ENCODE measurements at regions not wholly inside any gene's neighbourhood (a gene's known extent, or its start where the extent isn't known, plus 50 kb on each side); places are given as distances from the start of the nearest gene placed in this dataset.
"Not testable (repeated sequence)": the region's sequence is repeated elsewhere in the genome, so short reads cannot be mapped to it uniquely, and the experiment has no call there.

- Histone ChIP-seq H3K27ac (ENCODE audit: low read depth in 2 of 2, low read length in 1 of 2) (no peak overlapping the region), H3K4me1 (ENCODE audit: control insufficient read depth in 2 of 2, insufficient read depth in 2 of 2, low read length in 1 of 2) (no peaks in the 10 kb centered on the region), H3K9me3 (ENCODE audit: control insufficient read depth in 2 of 2, insufficient read depth in 1 of 2, low read depth in 1 of 2, low read length in 1 of 2) (peaks cover 12 to 17% of the 10 kb centered on the region in 2 donors), H3K27me3 (ENCODE audit: control insufficient read depth in 1 of 2, insufficient read depth in 2 of 2, low read length in 2 of 2) (no peaks in the 10 kb centered on the region), H3K4me3 (ENCODE audit: low read depth in 1 of 2, low read length in 2 of 2) (no peak overlapping the region), H3K36me3 (ENCODE audit: control insufficient read depth in 2 of 2, insufficient read depth in 2 of 2, low read length in 1 of 2) (no peaks in the 10 kb centered on the region)
- 86% methylated on average over 9 of the region's 9 CpGs for WGBS, 2 donors
Measured at GRCh38 chrX:1045680-1046314, 166.7 kb downstream of the CRLF2 start.

DNA sequence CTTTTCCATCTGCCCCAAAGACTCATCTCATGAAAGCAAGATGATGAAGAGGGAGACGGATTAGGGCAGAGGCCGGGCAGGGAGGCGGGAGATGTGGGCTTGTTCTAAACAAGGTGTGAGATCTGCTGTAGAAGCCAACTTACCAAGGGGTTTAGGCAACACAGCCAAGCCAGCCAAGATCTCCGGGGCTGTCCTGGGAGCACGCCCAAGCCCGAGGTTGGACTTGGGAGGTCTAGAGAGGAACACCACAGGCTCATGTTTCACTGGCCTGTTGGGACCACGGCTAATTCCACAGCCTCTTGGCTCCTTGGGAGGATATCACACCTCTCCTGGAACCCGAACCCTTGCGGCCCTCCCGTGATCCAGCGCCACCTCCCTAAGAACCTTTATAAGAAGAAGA lies 171.4 kb downstream of the CRLF2 start:
- no peaks in the 10 kb centered on the region for H3K27me3 ChIP-seq (ENCODE audit: control insufficient read depth in 1 of 2, insufficient read depth in 2 of 2, low read length in 2 of 2)
- H3K4me1 ChIP-seq (ENCODE audit: control insufficient read depth in 2 of 2, insufficient read depth in 2 of 2, low read length in 1 of 2), result no peaks in the 10 kb centered on the region
- 79 to 86% methylated on average over 11 of the region's 11 CpGs for WGBS, 2 donors
- H3K9me3 ChIP-seq (ENCODE audit: control insufficient read depth in 2 of 2, insufficient read depth in 1 of 2, low read depth in 1 of 2, low read length in 1 of 2), result peaks cover 9 to 17% of the 10 kb centered on the region in 2 donors
- H3K27ac ChIP-seq (ENCODE audit: low read depth in 2 of 2, low read length in 1 of 2), result no peak overlapping the region
- no peak overlapping the region for H3K4me3 ChIP-seq (ENCODE audit: low read depth in 1 of 2, low read length in 2 of 2)
- no peaks in the 10 kb centered on the region for H3K36me3 ChIP-seq (ENCODE audit: control insufficient read depth in 2 of 2, insufficient read depth in 2 of 2, low read length in 1 of 2)

- not testable (repeated sequence) for H3K36me3 ChIP-seq (ENCODE audit: control insufficient read depth in 2 of 2, insufficient read depth in 2 of 2, low read length in 1 of 2); H3K4me3 ChIP-seq (ENCODE audit: low read depth in 1 of 2, low read length in 2 of 2); H3K27ac ChIP-seq (ENCODE audit: low read depth in 2 of 2, low read length in 1 of 2); H3K4me1 ChIP-seq (ENCODE audit: control insufficient read depth in 2 of 2, insufficient read depth in 2 of 2, low read length in 1 of 2); H3K27me3 ChIP-seq (ENCODE audit: control insufficient read depth in 1 of 2, insufficient read depth in 2 of 2, low read length in 2 of 2)
- peaks cover 2 to 20% of the 10 kb centered on the region in 2 donors for H3K9me3 ChIP-seq (ENCODE audit: control insufficient read depth in 2 of 2, insufficient read depth in 1 of 2, low read depth in 1 of 2, low read length in 1 of 2)
- WGBS, 2 donors, result 89 to 90% methylated on average over 14 of the region's 14 CpGs
Measured at GRCh38 chrX:1035931-1036330, 176.5 kb downstream of the CRLF2 start.

DNA sequence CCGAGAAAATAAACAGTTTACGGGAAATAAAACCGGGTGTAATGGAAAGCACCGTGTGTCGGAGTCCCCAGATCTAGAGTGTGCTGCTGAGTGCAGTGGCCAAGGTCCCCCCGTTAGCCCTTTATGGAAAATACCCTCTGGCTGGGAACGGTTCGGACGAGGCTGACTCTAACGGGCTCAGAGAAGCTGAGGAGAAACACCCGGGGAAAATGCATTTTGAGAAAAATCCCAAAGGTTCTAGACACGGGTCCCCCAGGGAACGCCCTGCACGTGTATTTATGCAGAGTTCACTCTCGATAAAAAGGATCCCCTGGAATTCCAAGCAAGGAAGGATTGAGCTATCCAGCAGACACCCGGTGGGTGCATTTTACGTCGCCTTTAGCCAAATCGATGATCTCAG lies 177.2 kb downstream of the CRLF2 start:
- Histone ChIP-seq H3K9me3 (ENCODE audit: control insufficient read depth in 2 of 2, insufficient read depth in 1 of 2, low read depth in 1 of 2, low read length in 1 of 2) (peaks cover 2 to 20% of the 10 kb centered on the region in 2 donors), H3K36me3 (ENCODE audit: control insufficient read depth in 2 of 2, insufficient read depth in 2 of 2, low read length in 1 of 2) (no peaks in the 10 kb centered on the region)
- WGBS, 2 donors, result 67 to 73% methylated on average over 19 of the region's 19 CpGs

GRCh38 chrX:1034717-1035116 lies 177.7 kb downstream of the CRLF2 start:
- Histone ChIP-seq H3K27me3 (ENCODE audit: control insufficient read depth in 1 of 2, insufficient read depth in 2 of 2, low read length in 2 of 2) (no peaks in the 10 kb centered on the region), H3K27ac (ENCODE audit: low read depth in 2 of 2, low read length in 1 of 2) (no peak overlapping the region), H3K4me3 (ENCODE audit: low read depth in 1 of 2, low read length in 2 of 2) (no peak overlapping the region), H3K4me1 (ENCODE audit: control insufficient read depth in 2 of 2, insufficient read depth in 2 of 2, low read length in 1 of 2) (no peaks in the 10 kb centered on the region), H3K36me3 (ENCODE audit: control insufficient read depth in 2 of 2, insufficient read depth in 2 of 2, low read length in 1 of 2) (no peaks in the 10 kb centered on the region), H3K9me3 (ENCODE audit: control insufficient read depth in 2 of 2, insufficient read depth in 1 of 2, low read depth in 1 of 2, low read length in 1 of 2) (peaks cover 2 to 17% of the 10 kb centered on the region in 2 donors)
- 80 to 87% methylated on average over 17 of the region's 17 CpGs for WGBS, 2 donors

More for the DNA sequence above, 177.2 kb downstream of the CRLF2 start:
- H3K4me1 ChIP-seq (ENCODE audit: control insufficient read depth in 2 of 2, insufficient read depth in 2 of 2, low read length in 1 of 2), result no peaks in the 10 kb centered on the region
- H3K27me3 ChIP-seq (ENCODE audit: control insufficient read depth in 1 of 2, insufficient read depth in 2 of 2, low read length in 2 of 2), result no peaks in the 10 kb centered on the region
- no peak overlapping the region for H3K4me3 ChIP-seq (ENCODE audit: low read depth in 1 of 2, low read length in 2 of 2)
- H3K27ac ChIP-seq (ENCODE audit: low read depth in 2 of 2, low read length in 1 of 2), result no peak overlapping the region

GRCh38 chrX:1031521-1032430 lies 180.7 kb downstream of the CRLF2 start:
- Histone ChIP-seq H3K4me3 (ENCODE audit: low read depth in 1 of 2, low read length in 2 of 2) (no peak overlapping the region), H3K36me3 (ENCODE audit: control insufficient read depth in 2 of 2, insufficient read depth in 2 of 2, low read length in 1 of 2) (no peaks in the 10 kb centered on the region), H3K9me3 (ENCODE audit: control insufficient read depth in 2 of 2, insufficient read depth in 1 of 2, low read depth in 1 of 2, low read length in 1 of 2) (peaks cover 2 to 18% of the 10 kb centered on the region in 2 donors), H3K27me3 (ENCODE audit: control insufficient read depth in 1 of 2, insufficient read depth in 2 of 2, low read length in 2 of 2) (no peaks in the 10 kb centered on the region), H3K4me1 (ENCODE audit: control insufficient read depth in 2 of 2, insufficient read depth in 2 of 2, low read length in 1 of 2) (no peaks in the 10 kb centered on the region), H3K27ac (ENCODE audit: low read depth in 2 of 2, low read length in 1 of 2) (no peak overlapping the region)
- WGBS, 2 donors, result 85 to 86% methylated on average over 38 of the region's 38 CpGs

DNA sequence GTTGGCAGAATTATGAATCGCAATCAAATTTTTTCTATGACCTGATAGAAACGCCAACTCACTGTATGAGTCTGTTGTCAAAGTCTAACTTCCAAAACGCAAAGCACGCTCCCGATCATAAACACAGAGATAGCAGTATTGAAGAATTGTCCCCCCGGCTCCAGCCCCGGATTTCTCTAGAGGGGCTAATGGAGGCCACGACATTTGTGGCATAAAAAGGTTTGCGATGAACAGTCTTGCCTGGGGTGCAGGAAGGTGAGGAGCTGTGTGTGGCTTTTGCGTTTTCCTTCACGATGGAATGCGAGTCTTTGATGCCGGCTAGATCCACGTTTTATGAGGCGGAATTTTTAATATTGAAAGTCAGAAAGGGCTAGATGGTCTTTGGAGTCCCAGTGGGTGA lies 183.0 kb downstream of the CRLF2 start:
- Histone ChIP-seq H3K36me3 (ENCODE audit: control insufficient read depth in 2 of 2, insufficient read depth in 2 of 2, low read length in 1 of 2) (no peaks in the 10 kb centered on the region), H3K4me3 (ENCODE audit: low read depth in 1 of 2, low read length in 2 of 2) (no peak overlapping the region), H3K27me3 (ENCODE audit: control insufficient read depth in 1 of 2, insufficient read depth in 2 of 2, low read length in 2 of 2) (no peaks in the 10 kb centered on the region), H3K27ac (ENCODE audit: low read depth in 2 of 2, low read length in 1 of 2) (no peak overlapping the region), H3K9me3 (ENCODE audit: control insufficient read depth in 2 of 2, insufficient read depth in 1 of 2, low read depth in 1 of 2, low read length in 1 of 2) (peaks cover 0 to 18% of the 10 kb centered on the region in 2 donors), H3K4me1 (ENCODE audit: control insufficient read depth in 2 of 2, insufficient read depth in 2 of 2, low read length in 1 of 2) (no peaks in the 10 kb centered on the region)
- WGBS, 2 donors, result 87 to 89% methylated on average over 15 of the region's 15 CpGs

DNA sequence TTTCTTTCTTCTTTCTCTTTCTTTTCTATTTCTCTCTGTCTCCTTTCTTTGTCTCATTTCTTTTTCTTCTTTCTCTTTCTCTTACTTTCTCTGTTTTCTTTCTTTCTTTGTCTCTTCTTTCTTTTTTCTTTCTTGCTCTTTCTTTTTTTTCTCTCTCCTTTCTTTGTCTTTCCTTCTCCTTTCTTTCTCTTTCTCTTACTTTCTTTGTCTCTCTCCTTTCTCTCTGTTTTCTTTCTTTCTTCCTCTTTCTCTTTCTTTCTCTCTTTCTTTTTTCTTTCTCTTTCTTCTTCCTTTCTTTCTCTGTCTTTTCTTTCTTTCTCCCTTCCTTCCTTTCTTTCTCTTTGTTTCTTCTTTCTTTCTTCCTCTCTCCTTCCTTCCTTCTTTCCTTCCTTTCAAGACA lies 184.8 kb downstream of the CRLF2 start:
- Histone ChIP-seq H3K4me1 (ENCODE audit: control insufficient read depth in 2 of 2, insufficient read depth in 2 of 2, low read length in 1 of 2) (no peaks in the 10 kb centered on the region), H3K36me3 (ENCODE audit: control insufficient read depth in 2 of 2, insufficient read depth in 2 of 2, low read length in 1 of 2) (no peaks in the 10 kb centered on the region), H3K4me3 (ENCODE audit: low read depth in 1 of 2, low read length in 2 of 2) (no peak overlapping the region), H3K27me3 (ENCODE audit: control insufficient read depth in 1 of 2, insufficient read depth in 2 of 2, low read length in 2 of 2) (no peaks in the 10 kb centered on the region), H3K9me3 (ENCODE audit: control insufficient read depth in 2 of 2, insufficient read depth in 1 of 2, low read depth in 1 of 2, low read length in 1 of 2) (peaks cover 0 to 19% of the 10 kb centered on the region in 2 donors), H3K27ac (ENCODE audit: low read depth in 2 of 2, low read length in 1 of 2) (no peak overlapping the region)

DNA sequence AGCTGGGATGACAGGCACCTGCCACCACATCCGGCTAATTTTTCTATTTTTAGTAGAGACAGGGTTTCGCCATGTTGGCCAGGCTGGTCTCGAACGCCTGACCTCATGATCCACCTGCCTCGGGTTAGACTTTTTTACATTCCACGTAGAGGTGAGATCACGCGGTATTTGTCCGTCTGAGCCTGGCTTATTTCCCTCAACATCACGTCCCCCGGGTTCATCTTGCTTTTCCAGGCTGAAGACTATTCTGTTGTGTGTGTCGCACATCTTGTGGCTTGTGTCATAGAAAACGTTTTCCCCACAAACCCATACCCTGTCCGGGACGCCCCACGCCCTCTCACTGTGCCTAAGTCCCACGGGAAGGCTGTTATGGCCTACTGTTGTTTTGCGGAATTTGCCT lies 185.3 kb downstream of the CRLF2 start:
- H3K27me3 ChIP-seq (ENCODE audit: control insufficient read depth in 1 of 2, insufficient read depth in 2 of 2, low read length in 2 of 2), result no peaks in the 10 kb centered on the region
- no peak overlapping the region for H3K27ac ChIP-seq (ENCODE audit: low read depth in 2 of 2, low read length in 1 of 2)
- H3K9me3 ChIP-seq (ENCODE audit: control insufficient read depth in 2 of 2, insufficient read depth in 1 of 2, low read depth in 1 of 2, low read length in 1 of 2), result peaks cover 0 to 18% of the 10 kb centered on the region in 2 donors
- 76 to 77% methylated on average over 18 of the region's 18 CpGs for WGBS, 2 donors
- no peaks in the 10 kb centered on the region for H3K36me3 ChIP-seq (ENCODE audit: control insufficient read depth in 2 of 2, insufficient read depth in 2 of 2, low read length in 1 of 2)
- H3K4me1 ChIP-seq (ENCODE audit: control insufficient read depth in 2 of 2, insufficient read depth in 2 of 2, low read length in 1 of 2), result no peaks in the 10 kb centered on the region
- H3K4me3 ChIP-seq (ENCODE audit: low read depth in 1 of 2, low read length in 2 of 2), result no peak overlapping the region
